Endothelial cell of umbilical vein (primary cell): ENCODE measurements at regions not wholly inside any gene's neighbourhood (a gene's known extent, or its start where the extent isn't known, plus 50 kb on each side); places are given as distances from the start of the nearest gene placed in this dataset.

Experiments
- BruUV-seq: library from RNA; stranded (reverse); fragments of 400-500 nt; replicated peaks from 2 replicates; lab custom pipeline; 2021; lab: Mats Ljungman, UMichigan
- CTCF ChIA-PET: fragments of 300-600, 350-600 bp; sonication (Branson Sonifier 250); formaldehyde crosslinking; loops from one replicate; lab custom pipeline; 2021; ENCODE audit warnings: antibody characterized with exemption, inconsistent platforms; lab: Charles Lee
- POLR2A ChIA-PET: fragments of 300-600, 350-600 bp; sonication (Branson Sonifier 250); formaldehyde crosslinking; loops from one replicate; lab custom pipeline; 2021; ENCODE audit warnings: antibody characterized with exemption, inconsistent platforms; lab: Charles Lee
- DNase-seq: peaks from one replicate; pipeline ENCODE4 v3.0.0-alpha.2; 2011; ENCODE audit warnings: low read depth, low spot score
- FAIRE-seq: peaks from 2 replicates; lab custom pipeline; 2011; peaks lifted over from hg19 to GRCh38; lab: Jason Lieb, UNC
- H2AFZ ChIP-seq: 2 replicates; pipeline ENCODE4 v1.6.0; 2012; ENCODE audit warnings: low read depth, low read length, control low read depth, inconsistent platforms
- H3K27ac ChIP-seq: 2 replicates; pipeline ENCODE4 v1.5.1; 2011; ENCODE audit warnings: low read depth, mild to moderate bottlenecking, control low read depth, low read length, moderate library complexity; ENCODE audit not compliant: insufficient read depth
- H3K27me3 ChIP-seq, 2 experiments: 2 replicates each; pipeline versions ENCODE4 v1.6.0 to v1.6.1; 2011; ENCODE audit warnings: low read length in 2 of 2, mixed read lengths in 1 of 2; ENCODE audit not compliant: control insufficient read depth in 2 of 2, insufficient read depth in 2 of 2
- H3K36me3 ChIP-seq, 2 experiments: 2 replicates in 1 of 2; 3 replicates in 1 of 2; pipeline ENCODE4 v1.5.1; 2011; ENCODE audit warnings: low read length in 2 of 2, mild to moderate bottlenecking in 1 of 2, moderate library complexity in 1 of 2; ENCODE audit not compliant: control insufficient read depth in 2 of 2, insufficient read depth in 2 of 2; ENCODE audit errors: extremely low read depth in 1 of 2
- H3K4me1 ChIP-seq: 3 replicates; pipeline ENCODE4 v1.5.1; 2011; ENCODE audit warnings: mild to moderate bottlenecking, low read length; ENCODE audit not compliant: control insufficient read depth, insufficient read depth; ENCODE audit errors: extremely low read depth
- H3K4me2 ChIP-seq: 2 replicates; pipeline ENCODE4 v1.6.1; 2011; ENCODE audit warnings: low read length, control low read depth, mixed read lengths; ENCODE audit not compliant: insufficient read depth
- H3K4me3 ChIP-seq, 3 experiments: fragments of 200-600 bp in 1 of 3; sonication (generic), shearing (Covaris generic) in 1 of 3; replicated peaks in 1 of 3; 2 replicates each; pipeline ENCODE4 v1.5.1; 2011 to 2016; ENCODE audit warnings: control low read depth in 3 of 3, low read length in 3 of 3, mild to moderate bottlenecking in 2 of 3, inconsistent platforms in 1 of 3, low read depth in 1 of 3, moderate library complexity in 1 of 3; ENCODE audit not compliant: insufficient read depth in 1 of 3
- H3K79me2 ChIP-seq: 2 replicates; pipeline ENCODE4 v1.6.0; 2012; ENCODE audit warnings: low read length, inconsistent platforms; ENCODE audit not compliant: control insufficient read depth, insufficient read depth
- H3K9ac ChIP-seq: replicated peaks from 2 replicates; pipeline ENCODE3; 2011; ENCODE audit warnings: low read length, control low read depth; ENCODE audit not compliant: insufficient read depth; ENCODE audit errors: extremely low read depth
- H3K9me1 ChIP-seq: replicated peaks from 3 replicates; pipeline ENCODE4 v1.6.0; 2011; ENCODE audit warnings: mild to moderate bottlenecking, low read length; ENCODE audit not compliant: control insufficient read depth, insufficient read depth; ENCODE audit errors: extremely low read depth
- H3K9me3 ChIP-seq: replicated peaks from 2 replicates; pipeline ENCODE4 v1.5.1; 2012; ENCODE audit warnings: low read length, inconsistent platforms; ENCODE audit not compliant: control insufficient read depth, insufficient read depth
- H4K20me1 ChIP-seq: replicated peaks from 2 replicates; pipeline ENCODE3; 2011; ENCODE audit warnings: mild to moderate bottlenecking, low read length; ENCODE audit not compliant: control insufficient read depth, insufficient read depth; ENCODE audit errors: extremely low read depth
- CTCF ChIP-seq, 2 donors: IDR thresholded peaks; 1 replicate in 1 of 2; 2 replicates in 1 of 2; pipeline ENCODE4 v1.5.1; 2011; ENCODE audit warnings: low read length in 2 of 2, mild to moderate bottlenecking in 2 of 2, moderate library complexity in 2 of 2, control low read depth in 1 of 2, inconsistent platforms in 1 of 2, low read depth in 1 of 2; ENCODE audit not compliant: insufficient read depth in 1 of 2; ENCODE audit errors: extremely low read depth in 1 of 2
- EZH2 ChIP-seq: IDR thresholded peaks from 2 replicates; pipeline ENCODE4 v1.6.1; 2012; ENCODE audit warnings: borderline replicate concordance, low read depth, mild to moderate bottlenecking, moderate library complexity, low read length, inconsistent platforms; ENCODE audit not compliant: severe bottlenecking
- FOS ChIP-seq: IDR thresholded peaks from 2 replicates; pipeline ENCODE4 v1.6.1; 2011; ENCODE audit warnings: mild to moderate bottlenecking, low read length, moderate library complexity, borderline replicate concordance; ENCODE audit not compliant: insufficient read depth
- GATA2 ChIP-seq: IDR thresholded peaks from 2 replicates; pipeline ENCODE4 v1.7.0; 2011; ENCODE audit warnings: low read depth, mild to moderate bottlenecking, moderate library complexity, mixed read lengths, low read length; ENCODE audit not compliant: insufficient read length, insufficient read depth
- JUN ChIP-seq: IDR thresholded peaks from 2 replicates; pipeline ENCODE4 v1.6.1; 2011; ENCODE audit warnings: borderline replicate concordance, low read depth; ENCODE audit not compliant: insufficient read length, insufficient read depth
- MYC ChIP-seq: IDR thresholded peaks from one replicate; pipeline ENCODE4 v1.6.1; 2011; ENCODE audit warnings: mild to moderate bottlenecking, low read depth, low read length
- POLR2A ChIP-seq: IDR thresholded peaks from 2 replicates; pipeline ENCODE4 v1.6.1; 2012; ENCODE audit warnings: low read depth, mild to moderate bottlenecking, control low read depth, low read length
- POLR2AphosphoS5 ChIP-seq: IDR thresholded peaks from 2 replicates; pipeline ENCODE4 v1.6.1; 2012; ENCODE audit warnings: low read depth, mild to moderate bottlenecking, control low read depth, low read length, moderate library complexity; ENCODE audit not compliant: insufficient read depth
- dilution Hi-C: fragments of 300-500 bp; cut with MboI; formaldehyde crosslinking; loops from one replicate; pipeline ENCODE4 v1.15.0; 2019; ENCODE audit warnings: low sequenced_read_pairs; ENCODE audit not compliant: extremely low pct_ligation_motif_present
- intact Hi-C: fragments of 100-400 bp; cut with micrococcal nuclease; formaldehyde crosslinking; loops from one replicate; pipeline ENCODE4 v1.10.0; 2022
- TF ChIP-seq, protein P1 (sequence below): IDR thresholded peaks from 2 replicates; pipeline ENCODE4 v1.6.1; 2011; ENCODE audit not compliant: insufficient read depth, insufficient read length

GRCh38 chrX:36869457-36869856 is 138.7 kb upstream of the FAM47C start:
- intact Hi-C loops (no loop called here), dilution Hi-C loops (no loop called here)
- no peaks in the 10 kb centered on the region for H3K9me1 ChIP-seq
- no peaks in the 10 kb centered on the region for H3K36me3 ChIP-seq
- H3K79me2 ChIP-seq: no peaks in the 10 kb centered on the region
- FAIRE-seq (no peak), DNase-seq (no peak)
- no peak overlapping the region for H3K4me3 ChIP-seq
- H4K20me1 ChIP-seq: no peaks in the 10 kb centered on the region
- no peaks in the 10 kb centered on the region for H3K4me1 ChIP-seq
- H3K27ac ChIP-seq: no peak overlapping the region
- H2AFZ ChIP-seq: no peak overlapping the region
- ChIA-PET CTCF (no interaction called here), POLR2A (no interaction called here)
- no peak overlapping the region for H3K4me2 ChIP-seq
- no peaks in the 10 kb centered on the region for H3K27me3 ChIP-seq
- no TSS peak for BruUV-seq
- no peak overlapping the region for H3K9ac ChIP-seq
- no peaks in the 10 kb centered on the region for H3K9me3 ChIP-seq
- TF ChIP-seq POLR2A: no peak
- TF ChIP-seq EZH2: no peak
- TF ChIP-seq FOS: no peak
- TF ChIP-seq MYC: no peak
- TF ChIP-seq, protein P1, sequence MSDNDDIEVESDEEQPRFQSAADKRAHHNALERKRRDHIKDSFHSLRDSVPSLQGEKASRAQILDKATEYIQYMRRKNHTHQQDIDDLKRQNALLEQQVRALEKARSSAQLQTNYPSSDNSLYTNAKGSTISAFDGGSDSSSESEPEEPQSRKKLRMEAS: no peak
- TF ChIP-seq GATA2: no peak
- no peak for TF ChIP-seq JUN
- TF ChIP-seq CTCF (IDR thresholded peaks at IDR 0.05; ENCODE audit: extremely low read depth in 1 of 2, insufficient read depth in 1 of 2, low read depth in 1 of 2, low read length in 2 of 2): no peak
- TF ChIP-seq POLR2AphosphoS5: no peak
